Heart left ventricle (tissue), 13 donors: ENCODE measurements at regions not wholly inside any gene's neighbourhood (a gene's known extent, or its start where the extent isn't known, plus 50 kb on each side); places are given as distances from the start of the nearest gene placed in this dataset.

Experiments
- CTCF ChIP-seq, 12 donors: fragments of 200-600 bp; sonication (generic) in 4 of 12; IDR thresholded peaks; one replicate each; pipeline versions ENCODE4 v1.5.0 to v1.8.0; 2018 to 2022; ENCODE audit warnings: antibody characterized with exemption in 12 of 12, mild to moderate bottlenecking in 5 of 12
- POLR2A ChIP-seq, 2 donors: fragments of 450-650 bp; IDR thresholded peaks; one replicate each; pipeline ENCODE4 v1.6.1; 2017; ENCODE audit warnings: antibody characterized with exemption in 2 of 2, mild to moderate bottlenecking in 2 of 2, moderate library complexity in 2 of 2
- donor health status: ischemic (EF 13 %, LVEDD 7.1; RV severe dilation, severe dysfunction).
- donor health status: DM: no; HTN: yes; CAD: no.
- donor health status: DM: no; HTN: no; CAD: no.
- donor health status: ischemic (EF 25% LVEDD 6.9; RV normal size, moderate dysfunction).
- donor health status: ischemic (EF 25% LVEDD 5.7; RV mildly dilated, moderate dysfunction).
- donor health status: ischemic (EF 35%, LVEDD 5.7; RV mildly dilated, moderate dysfunction).
- donor health status: nonischemic (EF 11% LVEDD 7.7; RV severe dilation, severe dysfunction).
- donor health status: DM: yes; HTN: yes; CAD: no.
- donor health status: PGD.
- donor health status: ischemic (EF 29% LVEDD 5.4; RV normal size, mild dysfunction).
- donor health status: nonischemic (EF 23%, LVEDD 6.1; RV moderate dilation, normal function).

GRCh38 chr20:59376998-59377397 lies 76.6 kb downstream of the EDN3 start:
- TF ChIP-seq CTCF (IDR thresholded peaks at IDR 0.05) (no peak), POLR2A (IDR thresholded peaks at IDR 0.05) (no peak)
